HL-60 (cell line): ENCODE measurements at regions not wholly inside any gene's neighbourhood (a gene's known extent, or its start where the extent isn't known, plus 50 kb on each side); places are given as distances from the start of the nearest gene placed in this dataset.

Experiments used
- POLR2AphosphoS5 ChIP-seq: IDR thresholded peaks from 2 replicates; pipeline ENCODE4 v1.6.1; 2012; ENCODE audit warnings: low read depth
- SPI1 ChIP-seq: IDR thresholded peaks from 2 replicates; pipeline ENCODE4 v1.6.1; 2012; ENCODE audit warnings: low read depth, mild to moderate bottlenecking, borderline replicate concordance
- TF ChIP-seq, protein P1 (sequence below): IDR thresholded peaks from one replicate; pipeline ENCODE4 v1.5.1; 2011; ENCODE audit warnings: low read length, control low read depth, inconsistent platforms; ENCODE audit not compliant: insufficient read depth
- TF ChIP-seq, protein P2 (sequence below): IDR thresholded peaks from 2 replicates; pipeline ENCODE4 v1.6.1; 2012; ENCODE audit warnings: low read depth; ENCODE audit not compliant: insufficient replicate concordance

DNA sequence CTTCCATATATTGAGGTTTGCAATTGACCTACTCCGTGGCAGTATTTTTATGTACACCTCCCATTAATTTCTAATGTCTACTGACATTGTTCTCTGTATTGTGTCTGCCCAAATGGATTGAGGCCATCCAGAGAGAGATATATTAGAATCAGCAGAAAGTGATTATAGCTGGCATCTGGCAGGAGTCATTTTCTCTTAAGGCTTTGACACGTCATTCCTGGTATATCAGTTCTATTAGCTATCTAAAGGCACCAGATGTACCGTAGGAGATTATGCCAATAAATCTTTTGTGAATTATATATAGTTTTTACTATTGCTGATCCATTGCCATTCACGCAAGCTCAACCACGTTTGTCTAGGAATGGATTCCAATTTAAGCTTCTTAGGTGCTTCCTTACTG is 1026.4 kb upstream of the IGFBP7 start:
- TF ChIP-seq, protein P1, sequence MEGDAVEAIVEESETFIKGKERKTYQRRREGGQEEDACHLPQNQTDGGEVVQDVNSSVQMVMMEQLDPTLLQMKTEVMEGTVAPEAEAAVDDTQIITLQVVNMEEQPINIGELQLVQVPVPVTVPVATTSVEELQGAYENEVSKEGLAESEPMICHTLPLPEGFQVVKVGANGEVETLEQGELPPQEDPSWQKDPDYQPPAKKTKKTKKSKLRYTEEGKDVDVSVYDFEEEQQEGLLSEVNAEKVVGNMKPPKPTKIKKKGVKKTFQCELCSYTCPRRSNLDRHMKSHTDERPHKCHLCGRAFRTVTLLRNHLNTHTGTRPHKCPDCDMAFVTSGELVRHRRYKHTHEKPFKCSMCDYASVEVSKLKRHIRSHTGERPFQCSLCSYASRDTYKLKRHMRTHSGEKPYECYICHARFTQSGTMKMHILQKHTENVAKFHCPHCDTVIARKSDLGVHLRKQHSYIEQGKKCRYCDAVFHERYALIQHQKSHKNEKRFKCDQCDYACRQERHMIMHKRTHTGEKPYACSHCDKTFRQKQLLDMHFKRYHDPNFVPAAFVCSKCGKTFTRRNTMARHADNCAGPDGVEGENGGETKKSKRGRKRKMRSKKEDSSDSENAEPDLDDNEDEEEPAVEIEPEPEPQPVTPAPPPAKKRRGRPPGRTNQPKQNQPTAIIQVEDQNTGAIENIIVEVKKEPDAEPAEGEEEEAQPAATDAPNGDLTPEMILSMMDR, result no peak
- TF ChIP-seq SPI1 (no peak), POLR2AphosphoS5 (no peak)
- TF ChIP-seq, protein P2, sequence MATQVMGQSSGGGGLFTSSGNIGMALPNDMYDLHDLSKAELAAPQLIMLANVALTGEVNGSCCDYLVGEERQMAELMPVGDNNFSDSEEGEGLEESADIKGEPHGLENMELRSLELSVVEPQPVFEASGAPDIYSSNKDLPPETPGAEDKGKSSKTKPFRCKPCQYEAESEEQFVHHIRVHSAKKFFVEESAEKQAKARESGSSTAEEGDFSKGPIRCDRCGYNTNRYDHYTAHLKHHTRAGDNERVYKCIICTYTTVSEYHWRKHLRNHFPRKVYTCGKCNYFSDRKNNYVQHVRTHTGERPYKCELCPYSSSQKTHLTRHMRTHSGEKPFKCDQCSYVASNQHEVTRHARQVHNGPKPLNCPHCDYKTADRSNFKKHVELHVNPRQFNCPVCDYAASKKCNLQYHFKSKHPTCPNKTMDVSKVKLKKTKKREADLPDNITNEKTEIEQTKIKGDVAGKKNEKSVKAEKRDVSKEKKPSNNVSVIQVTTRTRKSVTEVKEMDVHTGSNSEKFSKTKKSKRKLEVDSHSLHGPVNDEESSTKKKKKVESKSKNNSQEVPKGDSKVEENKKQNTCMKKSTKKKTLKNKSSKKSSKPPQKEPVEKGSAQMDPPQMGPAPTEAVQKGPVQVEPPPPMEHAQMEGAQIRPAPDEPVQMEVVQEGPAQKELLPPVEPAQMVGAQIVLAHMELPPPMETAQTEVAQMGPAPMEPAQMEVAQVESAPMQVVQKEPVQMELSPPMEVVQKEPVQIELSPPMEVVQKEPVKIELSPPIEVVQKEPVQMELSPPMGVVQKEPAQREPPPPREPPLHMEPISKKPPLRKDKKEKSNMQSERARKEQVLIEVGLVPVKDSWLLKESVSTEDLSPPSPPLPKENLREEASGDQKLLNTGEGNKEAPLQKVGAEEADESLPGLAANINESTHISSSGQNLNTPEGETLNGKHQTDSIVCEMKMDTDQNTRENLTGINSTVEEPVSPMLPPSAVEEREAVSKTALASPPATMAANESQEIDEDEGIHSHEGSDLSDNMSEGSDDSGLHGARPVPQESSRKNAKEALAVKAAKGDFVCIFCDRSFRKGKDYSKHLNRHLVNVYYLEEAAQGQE, result no peak
